ENCODE measurements at regions not wholly inside any gene's neighbourhood (a gene's known extent, or its start where the extent isn't known, plus 50 kb on each side); places are given as distances from the start of the nearest gene placed in this dataset.

- no peak for DNase-seq
Observed at GRCh38 chr2:18503376-18504228, 56.9 kb downstream of the RDH14 start.

DNA sequence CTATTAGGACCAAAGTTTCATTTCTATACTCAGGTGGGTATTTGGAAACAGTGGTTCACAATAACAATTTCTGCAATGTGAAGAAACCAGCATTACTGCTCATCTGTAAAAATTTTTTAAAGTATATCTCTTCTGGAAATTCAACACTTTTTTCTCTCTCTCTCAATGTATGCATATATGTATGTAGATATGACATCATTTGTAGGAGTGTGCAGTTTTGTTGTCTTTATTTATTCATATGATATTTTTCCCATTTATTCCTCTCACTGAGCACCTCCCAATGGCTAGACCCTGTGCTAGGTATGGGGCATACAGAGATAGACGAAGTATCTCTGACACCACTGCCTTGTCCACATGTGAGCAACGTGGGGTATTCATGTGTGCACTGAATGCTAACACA is 58.3 kb downstream of the RDH14 start:
- no peak for DNase-seq

DNA sequence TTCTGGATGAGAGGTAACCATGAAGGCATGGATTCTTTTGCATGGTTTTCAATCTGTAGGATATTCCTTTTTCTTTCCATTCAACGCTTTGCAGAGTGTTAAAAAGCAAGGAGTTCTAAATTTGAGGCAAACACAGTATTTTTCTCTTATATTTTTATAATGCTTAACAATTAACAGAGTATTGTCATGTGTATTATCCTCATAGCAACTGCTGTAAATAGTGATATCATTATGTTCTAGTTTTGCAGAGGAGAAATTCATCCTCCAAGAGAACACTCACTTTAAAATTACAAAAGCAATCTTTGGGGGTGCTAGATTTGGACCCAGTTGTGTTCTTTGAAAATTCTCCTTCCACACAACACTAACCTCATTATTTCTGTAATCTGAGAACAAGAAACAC is 58.7 kb downstream of the RDH14 start:
- DNase-seq: no peak

DNA sequence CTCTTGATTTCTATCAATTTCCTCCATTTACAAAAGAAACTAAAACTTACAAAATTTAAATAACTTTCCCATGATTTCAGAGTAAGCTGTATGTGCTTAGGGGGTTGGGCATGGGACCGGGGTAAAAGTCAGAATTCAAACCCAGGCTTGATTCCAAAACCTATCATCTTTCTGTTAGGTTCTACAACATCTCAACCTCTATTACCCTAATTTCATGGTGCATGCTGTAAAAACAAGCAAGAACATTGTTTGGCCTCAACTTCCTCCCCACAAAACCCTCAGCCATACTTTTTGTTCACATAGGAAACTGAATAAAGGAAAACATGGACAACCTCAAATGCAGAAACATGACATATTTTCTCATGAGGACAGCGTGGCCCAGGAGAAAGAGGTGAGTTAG is 59.3 kb downstream of the RDH14 start:
- DNase-seq: no peak

GRCh38 chr2:18500333-18500732 is 60.1 kb downstream of the RDH14 start:
- DNase-seq: no peak

DNA sequence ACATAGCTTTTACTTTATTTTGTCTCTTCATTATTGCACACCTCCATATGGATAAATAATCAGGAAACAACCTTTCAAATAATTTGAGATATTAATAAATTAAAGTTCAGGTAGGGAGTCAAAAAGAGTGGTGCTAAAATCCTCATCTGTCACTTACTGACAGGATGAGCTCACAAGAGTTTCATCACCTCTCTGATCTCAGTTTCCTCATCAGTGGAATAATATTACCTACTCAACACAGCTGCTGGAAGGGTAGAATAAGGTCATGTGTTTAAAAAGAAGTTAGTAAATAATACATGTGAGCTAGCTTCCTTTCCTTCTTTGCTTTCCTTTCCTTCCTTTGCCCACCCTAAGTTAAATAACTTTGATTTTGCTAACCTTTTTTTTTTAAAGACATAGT is 61.9 kb downstream of the RDH14 start:
- DNase-seq: no peak

GRCh38 chr2:18496516-18496915 is 63.9 kb downstream of the RDH14 start:
- DNase-seq: no peak

DNA sequence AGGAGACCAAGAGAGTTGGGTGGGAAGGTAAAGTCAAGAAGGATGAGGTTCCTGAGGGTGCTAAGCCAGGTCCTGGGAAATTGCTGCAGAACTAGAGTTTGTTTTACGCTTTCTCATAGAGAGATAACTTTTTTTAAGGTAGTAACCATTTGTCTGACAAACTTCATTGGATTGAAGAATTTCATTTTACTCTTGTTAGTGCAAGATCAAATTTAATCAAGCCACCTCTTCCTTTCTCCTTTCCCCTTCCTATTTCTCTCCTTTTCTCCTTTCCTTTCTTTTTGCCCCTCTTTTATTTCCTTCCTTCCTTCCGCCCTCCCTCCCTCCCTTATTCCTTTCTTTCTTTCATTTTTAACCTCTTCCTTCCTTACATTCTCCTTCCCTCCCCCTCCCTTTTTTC is 65.4 kb downstream of the RDH14 start:
- DNase-seq: no peak

GRCh38 chr2:18492721-18493120 is 67.7 kb downstream of the RDH14 start:
- DNase-seq: no peak

GRCh38 chr2:18491577-18491976 is 68.9 kb downstream of the RDH14 start:
- no peak for DNase-seq

- DNase-seq: no peak
Observed at GRCh38 chr2:18490901-18491300, 69.6 kb downstream of the RDH14 start.

GRCh38 chr2:18487106-18487913 is 73.1 kb downstream of the RDH14 start:
- no peak for DNase-seq

DNA sequence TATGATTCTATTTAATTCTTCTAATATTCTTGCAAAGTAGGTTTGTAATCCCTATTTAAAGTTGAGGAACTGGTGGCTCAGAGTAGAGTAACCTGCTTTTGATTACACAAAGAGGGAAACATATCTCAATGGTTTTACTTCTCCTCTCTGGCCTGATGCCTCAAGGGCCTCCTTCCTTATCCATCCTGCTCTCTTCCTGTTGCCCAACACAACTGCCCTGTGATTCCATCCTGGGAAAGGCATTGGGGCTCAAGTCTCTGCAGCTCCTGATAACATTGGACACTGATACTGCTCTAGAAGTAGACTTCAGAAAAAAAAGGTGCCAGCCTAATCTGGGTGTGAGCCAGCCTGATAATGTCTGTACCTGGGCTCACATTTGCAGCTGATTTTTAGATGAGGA is 75.8 kb downstream of the RDH14 start:
- no peak for DNase-seq

GRCh38 chr2:18483896-18484295 is 76.6 kb downstream of the RDH14 start:
- no peak for DNase-seq

DNA sequence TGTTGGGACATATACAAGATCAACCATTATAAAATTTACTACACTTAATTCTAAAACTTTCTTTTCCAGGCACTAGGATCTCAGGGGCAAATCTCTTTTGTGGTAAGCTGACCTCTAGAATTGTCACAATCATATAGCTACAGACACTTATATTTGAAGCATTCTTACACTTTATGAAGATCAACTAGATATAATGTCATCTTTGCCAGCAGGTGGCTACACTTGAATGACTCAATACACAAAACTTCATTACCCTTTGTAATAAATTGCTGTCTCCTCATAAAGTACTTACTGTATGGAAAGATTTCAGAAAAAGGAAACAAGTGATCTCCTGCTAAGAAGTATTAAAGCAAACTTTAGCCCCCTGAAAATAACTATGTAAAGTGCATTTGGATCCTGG is 77.8 kb downstream of the RDH14 start:
- DNase-seq: peak in 1 of 2 experiments; percentile 11

- DNase-seq: no peak
Observed at GRCh38 chr2:18479947-18480369, 80.5 kb downstream of the RDH14 start.

DNA sequence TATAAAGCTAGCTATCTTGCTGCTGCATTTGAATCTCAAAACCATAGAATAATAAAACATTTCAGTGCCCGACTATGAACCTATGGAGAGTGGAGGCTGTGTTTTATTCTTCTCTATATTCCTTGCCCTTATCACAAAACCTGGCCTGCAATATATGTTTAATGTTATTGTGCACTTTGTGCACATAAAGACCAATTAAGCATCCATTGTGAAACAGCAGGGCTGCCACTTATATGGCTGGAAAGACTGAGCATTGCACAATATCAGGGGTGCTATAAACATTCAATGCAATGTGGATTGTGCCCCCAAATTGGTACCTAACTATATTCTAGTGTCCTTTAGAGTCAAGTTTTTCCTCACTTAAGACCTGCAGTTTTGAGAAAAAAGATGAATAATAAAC is 83.2 kb downstream of the RDH14 start:
- no peak for DNase-seq

GRCh38 chr2:18476484-18476883 is 84.0 kb downstream of the RDH14 start:
- no peak for DNase-seq

- no peak for DNase-seq
Observed at GRCh38 chr2:18475884-18476283, 84.6 kb downstream of the RDH14 start.

- DNase-seq: no peak
Observed at GRCh38 chr2:18474700-18475099, 85.8 kb downstream of the RDH14 start.

DNA sequence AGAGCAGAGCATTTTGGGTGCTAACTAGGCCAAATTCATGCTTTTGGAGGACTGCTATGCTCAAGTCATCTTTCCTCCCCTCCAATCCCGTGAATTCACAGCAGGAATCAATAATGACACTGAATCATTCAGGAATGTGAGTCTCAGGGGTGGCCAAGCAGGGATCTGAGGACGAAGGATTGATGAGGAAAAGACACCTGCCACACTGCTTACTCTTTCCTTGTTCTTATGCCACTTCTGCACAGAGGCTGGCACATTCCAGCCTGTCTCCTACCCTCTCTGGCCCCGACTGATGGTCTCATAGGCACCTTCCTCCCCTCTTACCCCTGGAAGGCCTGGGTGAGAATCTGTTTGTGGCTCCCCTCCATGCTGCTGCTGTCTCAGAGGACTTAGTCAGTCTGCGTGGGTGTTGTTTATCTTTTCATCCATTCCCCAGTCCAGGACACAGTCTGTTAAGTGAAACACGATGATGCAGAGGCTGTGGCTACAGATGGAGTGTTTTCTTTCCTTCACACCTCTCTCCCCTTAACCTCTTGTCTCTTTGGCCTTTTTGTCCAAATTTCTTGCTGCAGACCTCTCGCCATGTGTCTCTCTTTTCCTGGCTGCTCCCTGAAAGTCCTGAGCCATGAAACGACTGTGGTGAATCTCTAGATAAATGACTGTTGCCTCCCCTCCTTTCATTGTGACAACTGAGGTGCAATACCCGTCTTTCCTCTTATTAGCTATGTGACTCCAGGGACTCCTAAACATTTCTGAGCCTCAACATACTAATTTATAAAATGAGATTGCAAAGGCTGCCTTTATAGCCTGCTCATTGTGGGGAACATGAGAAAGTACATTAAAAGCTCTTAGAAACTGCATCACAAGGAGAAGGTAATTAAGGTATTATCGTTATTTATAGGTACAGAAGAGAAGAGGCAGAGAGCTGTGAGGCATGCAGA is 86.9 kb downstream of the RDH14 start:
- DNase-seq: no peak

GRCh38 chr2:18467749-18468360 is 92.6 kb downstream of the RDH14 start:
- DNase-seq: no peak

GRCh38 chr2:18465979-18466378 is 94.5 kb downstream of the RDH14 start:
- DNase-seq: no peak

Measured in SW 1271 (cell line).